Keratinocyte (primary cell): ENCODE measurements at regions not wholly inside any gene's neighbourhood (a gene's known extent, or its start where the extent isn't known, plus 50 kb on each side); places are given as distances from the start of the nearest gene placed in this dataset.

Experiments
- DNase-seq: peaks from one replicate; pipeline ENCODE4 v3.0.0-alpha.2; 2011; ENCODE audit warnings: low read depth, missing footprints, low spot score
- FAIRE-seq: peaks from 2 replicates; lab custom pipeline; 2011; peaks lifted over from hg19 to GRCh38; lab: Jason Lieb, UNC
- H2AFZ ChIP-seq: 2 replicates; pipeline ENCODE4 v1.6.0; 2012; ENCODE audit warnings: low read length, control low read depth, inconsistent platforms; ENCODE audit not compliant: control insufficient read depth
- H3K27ac ChIP-seq: 2 replicates; pipeline ENCODE4 v1.5.1; 2011; ENCODE audit warnings: low read length; ENCODE audit not compliant: control insufficient read depth, insufficient read depth
- H3K27me3 ChIP-seq: 3 replicates; pipeline ENCODE4 v1.6.0; 2011; ENCODE audit warnings: low read length; ENCODE audit not compliant: control insufficient read depth, insufficient read depth; ENCODE audit errors: extremely low read depth
- H3K36me3 ChIP-seq, 2 experiments: 2 replicates in 1 of 2; 3 replicates in 1 of 2; pipeline ENCODE4 v1.5.1; 2011; ENCODE audit warnings: low read length in 2 of 2, mild to moderate bottlenecking in 1 of 2; ENCODE audit not compliant: control insufficient read depth in 2 of 2, insufficient read depth in 2 of 2; ENCODE audit errors: extremely low read depth in 1 of 2
- H3K4me1 ChIP-seq: 3 replicates; pipeline ENCODE4 v1.5.1; 2011; ENCODE audit warnings: low read length; ENCODE audit not compliant: control insufficient read depth, insufficient read depth; ENCODE audit errors: extremely low read depth
- H3K4me2 ChIP-seq: 3 replicates; pipeline ENCODE4 v1.6.0; 2011; ENCODE audit warnings: low read depth, low read length; ENCODE audit not compliant: control insufficient read depth, insufficient read depth; ENCODE audit errors: extremely low read depth
- H3K4me3 ChIP-seq, 3 experiments: fragments of 200-600 bp in 1 of 3; sonication (generic) in 1 of 3; 2 replicates in 2 of 3; 3 replicates in 1 of 3; pipeline ENCODE4 v1.5.1; 2011 to 2016; ENCODE audit warnings: low read length in 3 of 3, mild to moderate bottlenecking in 3 of 3, control low read depth in 2 of 3, inconsistent platforms in 1 of 3, low read depth in 1 of 3, mixed read lengths in 1 of 3, mixed run types in 1 of 3, moderate library complexity in 1 of 3; ENCODE audit not compliant: control insufficient read depth in 2 of 3, insufficient read depth in 2 of 3; ENCODE audit errors: extremely low read depth in 1 of 3
- H3K79me2 ChIP-seq: 2 replicates; pipeline ENCODE4 v1.6.0; 2012; ENCODE audit warnings: low read length; ENCODE audit not compliant: control insufficient read depth, insufficient read depth
- H3K9ac ChIP-seq: 3 replicates; pipeline ENCODE4 v1.6.0; 2011; ENCODE audit warnings: low read length; ENCODE audit not compliant: control insufficient read depth, insufficient read depth; ENCODE audit errors: extremely low read depth
- H3K9me1 ChIP-seq: 3 replicates; pipeline ENCODE4 v1.6.0; 2011; ENCODE audit warnings: low read length; ENCODE audit not compliant: control insufficient read depth, insufficient read depth; ENCODE audit errors: extremely low read depth
- H3K9me3 ChIP-seq: 2 replicates; pipeline ENCODE4 v1.5.1; 2012; ENCODE audit warnings: low read depth, low read length; ENCODE audit not compliant: control insufficient read depth
- H4K20me1 ChIP-seq: 3 replicates; pipeline ENCODE4 v1.6.0; 2011; ENCODE audit warnings: low read length; ENCODE audit not compliant: control insufficient read depth, insufficient read depth; ENCODE audit errors: extremely low read depth
- EZH2 ChIP-seq: IDR thresholded peaks from one replicate; pipeline ENCODE4 v1.6.1; 2012; ENCODE audit warnings: inconsistent platforms, mild to moderate bottlenecking, low read length, moderate library complexity
- dilution Hi-C: fragments of 300-500 bp; cut with MboI; formaldehyde crosslinking; loops from one replicate; pipeline ENCODE4 v1.7.0; 2020; ENCODE audit warnings: low sequenced_read_pairs; ENCODE audit not compliant: extremely low pct_ligation_motif_present
- TF ChIP-seq, protein P1 (sequence below), 3 experiments: IDR thresholded peaks in 1 of 3; conservative IDR thresholded peaks in 1 of 3; optimal IDR thresholded peaks in 1 of 3; 2 replicates in 2 of 3; 3 replicates in 1 of 3; pipeline versions ENCODE3 to v1.5.1; 2011; ENCODE audit warnings: low read length in 3 of 3, mild to moderate bottlenecking in 3 of 3, moderate library complexity in 2 of 3, control low read depth in 1 of 3, inconsistent platforms in 1 of 3; ENCODE audit not compliant: insufficient read depth in 2 of 3; ENCODE audit errors: extremely low read depth in 1 of 3

GRCh38 chr5:30663536-30663935 is 530.0 kb upstream of the CDH6 start:
- Histone ChIP-seq H2AFZ (no peak overlapping the region), H3K27ac (no peak overlapping the region), H3K9me3 (no peaks in the 10 kb centered on the region), H3K4me2 (no peak overlapping the region), H3K4me3 (no peak overlapping the region), H3K9ac (no peak overlapping the region), H3K36me3 (no peaks in the 10 kb centered on the region), H3K27me3 (no peaks in the 10 kb centered on the region), H3K9me1 (no peaks in the 10 kb centered on the region), H3K4me1 (no peaks in the 10 kb centered on the region), H4K20me1 (no peaks in the 10 kb centered on the region), H3K79me2 (no peaks in the 10 kb centered on the region)
- dilution Hi-C loops, result no loop called here
- FAIRE-seq, result no peak
- no peak for DNase-seq
- TF ChIP-seq, protein P1, sequence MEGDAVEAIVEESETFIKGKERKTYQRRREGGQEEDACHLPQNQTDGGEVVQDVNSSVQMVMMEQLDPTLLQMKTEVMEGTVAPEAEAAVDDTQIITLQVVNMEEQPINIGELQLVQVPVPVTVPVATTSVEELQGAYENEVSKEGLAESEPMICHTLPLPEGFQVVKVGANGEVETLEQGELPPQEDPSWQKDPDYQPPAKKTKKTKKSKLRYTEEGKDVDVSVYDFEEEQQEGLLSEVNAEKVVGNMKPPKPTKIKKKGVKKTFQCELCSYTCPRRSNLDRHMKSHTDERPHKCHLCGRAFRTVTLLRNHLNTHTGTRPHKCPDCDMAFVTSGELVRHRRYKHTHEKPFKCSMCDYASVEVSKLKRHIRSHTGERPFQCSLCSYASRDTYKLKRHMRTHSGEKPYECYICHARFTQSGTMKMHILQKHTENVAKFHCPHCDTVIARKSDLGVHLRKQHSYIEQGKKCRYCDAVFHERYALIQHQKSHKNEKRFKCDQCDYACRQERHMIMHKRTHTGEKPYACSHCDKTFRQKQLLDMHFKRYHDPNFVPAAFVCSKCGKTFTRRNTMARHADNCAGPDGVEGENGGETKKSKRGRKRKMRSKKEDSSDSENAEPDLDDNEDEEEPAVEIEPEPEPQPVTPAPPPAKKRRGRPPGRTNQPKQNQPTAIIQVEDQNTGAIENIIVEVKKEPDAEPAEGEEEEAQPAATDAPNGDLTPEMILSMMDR (optimal IDR thresholded peaks at IDR 0.05 in 1 of 3, IDR thresholded peaks at IDR 0.05 in 1 of 3, conservative IDR thresholded peaks at IDR 0.05 in 1 of 3; ENCODE audit: extremely low read depth in 1 of 3, insufficient read depth in 2 of 3, low read length in 3 of 3), result no peak
- TF ChIP-seq EZH2, result no peak

GRCh38 chr5:30662373-30662772 is 531.1 kb upstream of the CDH6 start:
- no peaks in the 10 kb centered on the region for H3K9me1 ChIP-seq
- TF ChIP-seq, protein P1 (optimal IDR thresholded peaks at IDR 0.05 in 1 of 3, IDR thresholded peaks at IDR 0.05 in 1 of 3, conservative IDR thresholded peaks at IDR 0.05 in 1 of 3; ENCODE audit: extremely low read depth in 1 of 3, insufficient read depth in 2 of 3, low read length in 3 of 3), result no peak
- TF ChIP-seq EZH2, result no peak
- no peak overlapping the region for H2AFZ ChIP-seq
- no peak overlapping the region for H3K9ac ChIP-seq
- H3K36me3 ChIP-seq, result no peaks in the 10 kb centered on the region
- DNase-seq (no peak), FAIRE-seq (no peak)
- no peak overlapping the region for H3K27ac ChIP-seq
- H3K27me3 ChIP-seq, result no peaks in the 10 kb centered on the region
- no peaks in the 10 kb centered on the region for H3K79me2 ChIP-seq
- H3K9me3 ChIP-seq, result no peaks in the 10 kb centered on the region
- H3K4me2 ChIP-seq, result no peak overlapping the region
- dilution Hi-C loops, result no loop called here
- no peak overlapping the region for H3K4me3 ChIP-seq
- no peaks in the 10 kb centered on the region for H4K20me1 ChIP-seq
- H3K4me1 ChIP-seq, result no peaks in the 10 kb centered on the region
